ENCODE measurements at regions not wholly inside any gene's neighbourhood (a gene's known extent, or its start where the extent isn't known, plus 50 kb on each side); places are given as distances from the start of the nearest gene placed in this dataset.

GRCh38 chr4:43993196-43993902 is 455.3 kb downstream of the KCTD8 start:
- no peak for ATAC-seq
- intact Hi-C loops (cut with micrococcal nuclease): no loop called here

DNA sequence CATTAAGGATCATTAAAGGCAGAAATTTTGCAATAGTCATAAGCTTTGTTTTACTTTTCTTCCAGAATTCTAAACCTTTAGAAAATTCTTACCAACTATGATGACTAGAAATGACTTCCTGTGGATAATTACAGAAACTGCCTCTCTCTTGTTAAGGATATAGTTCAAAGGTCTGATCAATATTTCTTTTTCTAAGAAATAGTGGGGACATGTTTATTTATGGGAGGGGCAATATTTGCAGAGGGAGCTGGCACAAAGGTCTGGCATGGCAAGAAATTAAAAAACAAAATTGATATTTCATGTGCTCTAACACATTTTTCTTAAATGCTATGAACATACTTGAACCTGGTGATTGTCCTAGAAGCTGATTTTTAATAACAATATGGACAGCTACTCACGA is 448.9 kb downstream of the KCTD8 start:
- intact Hi-C loops (cut with micrococcal nuclease): no loop called here
- ATAC-seq: no peak
- no peak for DNase-seq

More at GRCh38 chr4:43993196-43993902, 455.3 kb downstream of the KCTD8 start:
- no peak for DNase-seq

- no peak for ATAC-seq
- intact Hi-C loops (cut with micrococcal nuclease): no loop called here
Observed at GRCh38 chr4:44002368-44002767, 446.2 kb downstream of the KCTD8 start.

GRCh38 chr4:44016570-44017421 is 431.8 kb downstream of the KCTD8 start:
- intact Hi-C loops (cut with micrococcal nuclease): no loop called here
- no peak for DNase-seq
- ATAC-seq: no peak

More at GRCh38 chr4:44002368-44002767, 446.2 kb downstream of the KCTD8 start:
- DNase-seq: no peak

GRCh38 chr4:44017422-44017739 is 431.2 kb downstream of the KCTD8 start:
- no peak for DNase-seq
- intact Hi-C loops (cut with micrococcal nuclease): no loop called here
- ATAC-seq: no peak

- no peak for ATAC-seq
- no peak for DNase-seq
- intact Hi-C loops (cut with micrococcal nuclease): no loop called here
Observed at GRCh38 chr4:44019721-44020120, 428.9 kb downstream of the KCTD8 start.

DNA sequence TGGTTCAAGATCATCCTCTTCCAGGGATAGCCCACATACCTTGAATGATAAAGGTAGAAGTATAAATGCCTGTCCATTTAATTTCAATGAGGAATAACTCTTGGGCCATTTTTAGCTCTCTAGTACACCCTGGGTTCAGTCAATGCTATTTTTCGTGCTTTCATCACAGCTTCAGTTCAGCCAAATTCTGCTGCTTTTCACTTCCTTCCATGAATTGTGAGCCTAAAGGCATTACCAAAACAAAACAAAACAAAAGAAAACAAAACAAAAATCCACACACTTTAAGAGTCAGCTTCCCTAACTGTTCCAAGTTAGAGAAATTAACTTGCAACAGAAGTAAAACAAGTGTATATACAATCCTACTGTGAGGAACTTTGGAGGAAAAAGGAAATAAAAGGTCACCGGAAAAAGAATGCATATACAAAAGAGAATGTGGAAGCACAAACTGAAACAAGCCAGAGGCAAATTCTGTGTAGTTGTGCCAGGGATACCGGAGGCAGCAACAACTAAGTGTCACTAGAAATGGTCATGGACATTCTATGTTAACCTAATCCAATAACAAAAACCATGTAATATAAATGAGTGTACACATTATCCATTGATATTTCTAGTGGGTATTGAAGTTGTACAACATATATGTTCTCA is 423.1 kb downstream of the KCTD8 start:
- DNase-seq (no peak), ATAC-seq (no peak)
- intact Hi-C loops (cut with micrococcal nuclease): no loop called here

DNA sequence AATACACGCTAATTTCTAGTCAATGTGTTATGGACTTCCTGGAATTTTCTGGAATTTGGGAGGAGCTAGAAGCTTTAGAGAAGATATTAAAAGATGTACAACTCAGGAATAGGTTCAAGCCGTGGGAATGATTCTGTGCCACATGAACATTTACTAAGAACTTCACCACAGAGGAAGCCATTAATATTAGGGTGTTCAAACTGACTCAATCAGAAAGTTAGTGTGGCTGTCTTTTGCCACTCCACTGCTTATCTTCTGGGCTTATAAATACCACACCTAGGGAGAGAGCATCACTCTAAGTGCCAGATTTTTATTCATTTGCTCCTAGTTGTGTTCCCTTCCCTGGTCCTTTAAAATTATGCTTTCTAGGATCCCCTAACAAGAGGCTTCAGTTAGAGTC is 409.8 kb downstream of the KCTD8 start:
- DNase-seq: no peak
- ATAC-seq: no peak
- intact Hi-C loops (cut with micrococcal nuclease): no loop called here

GRCh38 chr4:44046491-44046890 is 402.1 kb downstream of the KCTD8 start:
- intact Hi-C loops (cut with micrococcal nuclease): no loop called here
- ATAC-seq: no peak

DNA sequence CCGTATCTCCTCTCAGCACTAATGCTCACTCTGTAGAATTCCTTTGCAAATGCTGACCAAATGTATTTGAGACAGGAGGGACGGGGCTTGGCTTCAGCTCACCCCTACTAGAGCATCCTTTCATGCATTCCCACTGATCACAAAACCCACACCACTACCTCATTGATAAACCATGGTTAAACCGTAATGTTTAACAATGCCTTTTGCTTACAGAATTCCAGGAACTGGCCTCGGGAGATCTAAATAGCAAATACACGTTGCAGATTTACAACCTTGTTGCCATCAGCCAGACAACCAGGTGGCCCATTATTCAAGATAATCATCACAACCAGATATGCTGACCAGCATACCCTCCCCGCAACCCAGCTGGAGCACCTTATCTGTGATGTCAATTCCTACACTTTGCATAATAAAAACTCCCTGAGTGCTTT is 391.9 kb downstream of the KCTD8 start:
- DNase-seq (no peak), ATAC-seq (no peak)
- intact Hi-C loops (cut with micrococcal nuclease): no loop called here

More at GRCh38 chr4:44046491-44046890, 402.1 kb downstream of the KCTD8 start:
- no peak for DNase-seq

- ATAC-seq: no peak
- intact Hi-C loops (cut with micrococcal nuclease): no loop called here
- DNase-seq: no peak
Observed at GRCh38 chr4:44070843-44071242, 377.8 kb downstream of the KCTD8 start.

DNA sequence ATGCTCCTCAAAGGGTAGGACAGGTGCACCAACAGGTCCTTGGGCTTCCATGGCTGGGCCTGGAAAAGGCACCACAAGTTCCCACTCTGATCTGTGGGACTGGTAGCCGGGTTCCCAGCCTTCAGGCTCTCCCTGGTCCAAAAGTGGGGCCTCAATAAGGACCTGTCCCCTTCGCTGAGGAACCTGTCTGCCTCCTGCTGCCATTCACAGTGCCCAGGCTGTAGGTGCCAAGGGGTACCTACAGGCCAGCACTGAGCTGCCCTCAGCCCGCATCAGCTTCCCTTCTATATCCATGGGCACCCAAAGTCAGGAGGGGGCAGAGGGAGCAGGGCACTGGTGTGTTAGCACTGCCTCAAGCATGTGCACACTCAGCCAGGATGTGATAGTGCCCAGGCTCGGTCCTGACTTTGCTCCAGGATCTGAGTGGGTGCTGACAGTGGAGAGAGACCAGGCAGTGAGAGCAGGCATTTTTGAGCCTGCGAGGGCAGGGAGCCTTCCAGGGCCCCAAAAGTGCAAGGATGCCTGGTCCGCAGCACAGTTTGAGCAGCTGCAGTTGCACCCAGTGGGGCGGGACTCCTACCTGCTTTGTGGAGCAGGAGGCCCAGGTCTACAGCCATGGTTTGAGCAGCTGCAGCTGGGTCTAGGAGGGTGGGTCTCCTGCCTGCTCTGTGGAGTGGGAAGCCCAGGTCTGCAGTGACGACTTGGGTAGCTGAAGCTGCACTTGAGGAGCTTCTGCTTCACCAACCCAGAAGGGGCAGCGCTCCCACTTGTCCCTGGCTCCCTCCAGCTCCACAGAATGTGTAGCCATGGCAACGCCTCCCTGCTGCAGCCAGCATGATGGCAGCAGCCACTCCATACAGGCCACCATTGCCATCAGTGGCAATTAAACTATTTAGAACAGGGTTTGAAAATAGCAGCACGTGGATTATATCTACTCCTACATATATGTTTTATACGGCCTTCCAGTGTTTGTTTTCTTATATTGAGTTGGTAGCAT is 376.4 kb downstream of the KCTD8 start:
- intact Hi-C loops (cut with micrococcal nuclease): no loop called here
- DNase-seq (no peak), ATAC-seq (no peak)

DNA sequence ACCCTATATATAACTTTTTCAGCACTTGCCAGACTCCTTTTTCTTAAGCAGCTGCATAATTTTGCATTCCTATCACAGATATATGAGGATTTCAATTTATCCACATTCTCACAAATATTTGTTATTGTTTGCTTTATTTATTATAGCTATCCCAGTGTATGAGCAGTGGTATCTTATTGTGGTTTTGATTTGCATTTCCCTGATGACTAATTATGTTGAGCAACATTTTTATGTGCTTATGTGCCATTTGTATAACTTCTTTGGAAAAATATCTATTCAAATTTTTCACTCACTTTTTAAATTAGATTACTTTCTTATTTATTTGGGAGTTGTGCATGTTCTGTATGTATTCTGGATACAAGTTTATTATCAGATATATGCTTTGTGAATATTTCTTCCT is 361.9 kb downstream of the KCTD8 start:
- intact Hi-C loops (cut with micrococcal nuclease): no loop called here
- DNase-seq (no peak), ATAC-seq (no peak)

GRCh38 chr4:44093390-44093789 is 355.2 kb downstream of the KCTD8 start:
- ATAC-seq (no peak), DNase-seq (no peak)
- intact Hi-C loops (cut with micrococcal nuclease): no loop called here

DNA sequence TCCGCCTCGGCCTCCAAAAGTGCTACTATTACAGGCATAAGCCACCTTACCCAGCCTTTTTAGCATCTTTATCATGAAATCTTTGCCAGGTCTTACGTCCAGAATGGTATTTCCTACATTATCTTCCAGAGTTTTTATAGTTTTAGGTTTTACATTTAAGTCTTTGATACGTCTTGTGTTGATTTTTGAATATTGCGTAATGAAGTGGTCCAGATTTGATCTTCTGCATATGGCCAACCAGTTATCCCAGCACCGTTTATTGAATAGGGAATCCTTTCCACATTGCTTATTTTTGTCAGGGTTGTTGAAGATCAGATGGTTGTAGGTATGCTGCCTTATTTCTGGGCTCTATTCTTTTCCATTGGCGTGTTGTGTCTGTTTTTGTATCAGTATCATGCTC is 349.6 kb downstream of the KCTD8 start:
- intact Hi-C loops (cut with micrococcal nuclease): no loop called here
- ATAC-seq: no peak
- DNase-seq: no peak

- intact Hi-C loops (cut with micrococcal nuclease): no loop called here
- no peak for ATAC-seq
- DNase-seq: no peak
Observed at GRCh38 chr4:44100456-44100855, 348.2 kb downstream of the KCTD8 start.

DNA sequence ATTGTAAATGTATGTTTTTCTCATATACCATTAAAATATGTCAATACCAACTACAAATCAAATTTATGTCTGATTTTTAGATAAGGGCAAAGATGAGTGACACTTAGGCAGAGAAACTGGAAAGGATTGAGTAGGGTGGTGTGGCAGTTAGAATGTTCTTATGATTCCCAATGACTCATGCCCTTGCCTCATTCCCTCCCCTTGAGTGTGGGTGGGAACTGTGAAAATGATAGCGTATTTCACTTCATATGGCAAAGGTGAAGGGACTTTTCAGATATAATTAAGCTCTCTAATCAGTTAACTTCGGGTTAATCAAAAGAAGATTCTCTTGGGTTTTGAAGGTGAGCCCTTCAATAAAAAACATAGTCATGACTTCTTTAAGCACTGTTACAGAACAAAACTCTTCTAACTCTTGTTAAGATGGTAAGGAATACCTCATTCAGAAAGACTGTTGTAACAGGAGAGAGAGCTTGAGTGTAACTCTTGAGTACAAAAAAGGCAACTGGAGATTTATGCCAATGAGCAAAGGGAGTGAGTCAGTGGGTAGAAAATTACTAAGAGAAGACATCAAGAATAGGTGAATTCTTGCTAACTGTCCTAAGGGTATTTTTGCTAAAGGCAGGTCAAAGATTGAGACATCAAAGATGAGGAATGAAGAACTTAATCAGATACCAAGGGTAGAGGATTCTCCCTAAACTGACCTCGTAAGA is 329.5 kb downstream of the KCTD8 start:
- no peak for DNase-seq
- intact Hi-C loops (cut with micrococcal nuclease): no loop called here
- no peak for ATAC-seq

GRCh38 chr4:44120646-44121045 is 328.0 kb downstream of the KCTD8 start:
- ATAC-seq: no peak
- intact Hi-C loops (cut with micrococcal nuclease): no loop called here
- no peak for DNase-seq

- ATAC-seq: no peak
- DNase-seq: no peak
- intact Hi-C loops (cut with micrococcal nuclease): no loop called here
Observed at GRCh38 chr4:44121210-44121609, 327.4 kb downstream of the KCTD8 start.

Measured in left ventricle myocardium superior (tissue), 1 donor.